Mesenchymal stem cell (in vitro differentiated cells and primary cell): ENCODE measurements at regions not wholly inside any gene's neighbourhood (a gene's known extent, or its start where the extent isn't known, plus 50 kb on each side); places are given as distances from the start of the nearest gene placed in this dataset.

Experiments
- DNase-seq: peaks from one replicate; pipeline ENCODE4 v3.0.0-alpha.2; 2013
- H2AFZ ChIP-seq: one replicate; pipeline ENCODE4 v1.6.1; 2013; ENCODE audit warnings: low read depth, mild to moderate bottlenecking, control low read depth, inconsistent platforms, low read length, moderate library complexity
- H2AK5ac ChIP-seq: 2 replicates; pipeline ENCODE4 v1.6.1; 2013; ENCODE audit warnings: low read length, moderate library complexity, mild to moderate bottlenecking, inconsistent platforms; ENCODE audit not compliant: severe bottlenecking
- H2BK120ac ChIP-seq: one replicate; pipeline ENCODE4 v1.6.1; 2013; ENCODE audit warnings: low read depth, mild to moderate bottlenecking, inconsistent platforms, low read length, moderate library complexity
- H2BK12ac ChIP-seq, 2 experiments: one replicate each; pipeline ENCODE4 v1.6.1; 2013; ENCODE audit warnings: inconsistent platforms in 2 of 2, low read length in 2 of 2, mild to moderate bottlenecking in 2 of 2, moderate library complexity in 2 of 2, control low read depth in 1 of 2
- H2BK15ac ChIP-seq: one replicate; pipeline ENCODE4 v1.6.1; 2013; ENCODE audit warnings: mild to moderate bottlenecking, low read depth, inconsistent platforms; ENCODE audit not compliant: poor library complexity, severe bottlenecking
- H2BK5ac ChIP-seq: 2 replicates; pipeline ENCODE4 v1.6.1; 2013; ENCODE audit warnings: low read depth, mild to moderate bottlenecking, low read length, control low read depth, inconsistent platforms; ENCODE audit not compliant: poor library complexity, severe bottlenecking
- H3K14ac ChIP-seq, 2 experiments: one replicate each; pipeline ENCODE4 v1.6.1; 2013; ENCODE audit warnings: inconsistent platforms in 2 of 2, low read length in 2 of 2, control low read depth in 1 of 2, mild to moderate bottlenecking in 1 of 2, moderate library complexity in 1 of 2
- H3K18ac ChIP-seq, 2 experiments: one replicate each; pipeline ENCODE4 v1.6.1; 2013; ENCODE audit warnings: inconsistent platforms in 2 of 2, low read length in 2 of 2, control low read depth in 1 of 2, low read depth in 1 of 2, mild to moderate bottlenecking in 1 of 2
- H3K23ac ChIP-seq, 2 experiments: one replicate each; pipeline ENCODE4 v1.6.1; 2013; ENCODE audit warnings: inconsistent platforms in 2 of 2, low read length in 2 of 2, mild to moderate bottlenecking in 2 of 2, moderate library complexity in 2 of 2, control low read depth in 1 of 2
- H3K27ac ChIP-seq: 2 replicates; pipeline ENCODE4 v1.5.1; 2013; ENCODE audit warnings: mild to moderate bottlenecking, moderate library complexity, low read length, control low read depth, inconsistent platforms; ENCODE audit not compliant: poor library complexity, severe bottlenecking
- H3K27me3 ChIP-seq, 2 experiments: 2 replicates each; pipeline versions ENCODE4 v1.6.1 to v1.7.0; 2013; ENCODE audit warnings: low read length in 2 of 2, mild to moderate bottlenecking in 2 of 2, moderate library complexity in 2 of 2, control low read depth in 1 of 2, inconsistent platforms in 1 of 2; ENCODE audit not compliant: control insufficient read depth in 1 of 2, insufficient read depth in 1 of 2
- H3K36me3 ChIP-seq, 2 experiments: 2 replicates each; pipeline versions ENCODE4 v1.6.1 to v1.7.0; 2013; ENCODE audit warnings: low read length in 2 of 2, control low read depth in 1 of 2, inconsistent platforms in 1 of 2, low read depth in 1 of 2, mild to moderate bottlenecking in 1 of 2; ENCODE audit not compliant: insufficient read depth in 2 of 2, control insufficient read depth in 1 of 2
- H3K4ac ChIP-seq, 2 experiments: one replicate each; pipeline ENCODE4 v1.6.1; 2013; ENCODE audit warnings: inconsistent platforms in 2 of 2, low read length in 2 of 2, mild to moderate bottlenecking in 2 of 2, moderate library complexity in 2 of 2, control low read depth in 1 of 2, low read depth in 1 of 2
- H3K4me1 ChIP-seq: 2 replicates; pipeline ENCODE4 v1.6.1; 2013; ENCODE audit warnings: low read depth, low read length, control low read depth; ENCODE audit not compliant: control insufficient read depth, insufficient read depth
- H3K4me2 ChIP-seq: 2 replicates; pipeline ENCODE4 v1.6.1; 2013; ENCODE audit warnings: low read length, mild to moderate bottlenecking, inconsistent platforms; ENCODE audit not compliant: poor library complexity, severe bottlenecking
- H3K4me3 ChIP-seq, 2 experiments: 2 replicates each; pipeline versions ENCODE4 v1.5.1 to v1.7.0; 2013; ENCODE audit warnings: low read length in 2 of 2, mild to moderate bottlenecking in 2 of 2, control low read depth in 1 of 2, low read depth in 1 of 2; ENCODE audit not compliant: insufficient read depth in 1 of 2
- H3K79me1 ChIP-seq: replicated peaks from 2 replicates; pipeline ENCODE4 v1.6.1; 2013; ENCODE audit warnings: mild to moderate bottlenecking, control low read depth, low read length, inconsistent platforms; ENCODE audit not compliant: poor library complexity, severe bottlenecking
- H3K9ac ChIP-seq: 2 replicates; pipeline ENCODE4 v1.7.0; 2013; ENCODE audit warnings: mild to moderate bottlenecking, low read length, moderate library complexity
- H3K9me3 ChIP-seq: 2 replicates; pipeline ENCODE4 v1.7.0; 2013; ENCODE audit warnings: mild to moderate bottlenecking, low read length; ENCODE audit not compliant: control insufficient read depth
- H4K8ac ChIP-seq: one replicate; pipeline ENCODE4 v1.6.1; 2013; ENCODE audit warnings: inconsistent platforms, mild to moderate bottlenecking, low read length, moderate library complexity
- H4K91ac ChIP-seq: one replicate; pipeline ENCODE4 v1.6.1; 2013; ENCODE audit warnings: mild to moderate bottlenecking, low read length, inconsistent platforms
- WGBS: methylation state at CpG from one replicate; pipeline ENCODE4 v1.1.7; 2013; ENCODE audit warnings: mixed read lengths; 5-methylcytosine and 5-hydroxymethylcytosine counted together

GRCh38 chr10:62665771-62666170 is 138.7 kb upstream of the ADO start:
- H4K8ac ChIP-seq, result no peak overlapping the region
- H3K4ac ChIP-seq, result no peak overlapping the region
- no peak overlapping the region for H2BK5ac ChIP-seq
- H3K79me1 ChIP-seq, result no peaks in the 10 kb centered on the region
- H3K27ac ChIP-seq, result no peak overlapping the region
- no peak overlapping the region for H3K23ac ChIP-seq
- no peak overlapping the region for H3K18ac ChIP-seq
- no peak overlapping the region for H3K4me2 ChIP-seq
- no peak overlapping the region for H2BK120ac ChIP-seq
- no peak overlapping the region for H2AK5ac ChIP-seq
- H3K4me3 ChIP-seq, result no peak overlapping the region
- no peak overlapping the region for H2BK12ac ChIP-seq
- no peak for DNase-seq
- H4K91ac ChIP-seq, result no peak overlapping the region
- H2AFZ ChIP-seq, result no peak overlapping the region
- H3K36me3 ChIP-seq, result no peaks in the 10 kb centered on the region
- peaks cover 6 to 19% of the 10 kb centered on the region in 2 experiments for H3K27me3 ChIP-seq
- H3K9ac ChIP-seq, result no peak overlapping the region
- no peak overlapping the region for H2BK15ac ChIP-seq
- no peaks in the 10 kb centered on the region for H3K9me3 ChIP-seq
- no peak overlapping the region for H3K14ac ChIP-seq
- H3K4me1 ChIP-seq, result no peaks in the 10 kb centered on the region
- no CpG with 5 or more reads among the region's 1 CpG for WGBS

GRCh38 chr10:62666275-62666674 is 138.2 kb upstream of the ADO start:
- no peak overlapping the region for H3K18ac ChIP-seq
- no peak overlapping the region for H3K23ac ChIP-seq
- no peak overlapping the region for H4K8ac ChIP-seq
- no peaks in the 10 kb centered on the region for H3K9me3 ChIP-seq
- H4K91ac ChIP-seq, result no peak overlapping the region
- H3K9ac ChIP-seq, result no peak overlapping the region
- no peak overlapping the region for H3K4ac ChIP-seq
- no peak overlapping the region for H2AK5ac ChIP-seq
- no peaks in the 10 kb centered on the region for H3K4me1 ChIP-seq
- H3K36me3 ChIP-seq, result no peaks in the 10 kb centered on the region
- no peak overlapping the region for H2BK120ac ChIP-seq
- 86% methylated on average over 1 of the region's 2 CpGs for WGBS
- no peak overlapping the region for H2BK5ac ChIP-seq
- DNase-seq, result no peak
- H2AFZ ChIP-seq, result no peak overlapping the region
- H3K4me2 ChIP-seq, result no peak overlapping the region
- no peaks in the 10 kb centered on the region for H3K79me1 ChIP-seq
- no peak overlapping the region for H3K4me3 ChIP-seq
- no peak overlapping the region for H2BK12ac ChIP-seq
- H3K27ac ChIP-seq, result no peak overlapping the region
- H2BK15ac ChIP-seq, result no peak overlapping the region
- peaks cover 6 to 19% of the 10 kb centered on the region in 2 experiments for H3K27me3 ChIP-seq
- H3K14ac ChIP-seq, result no peak overlapping the region

- H2BK120ac ChIP-seq, result no peak overlapping the region
- no peak overlapping the region for H2BK5ac ChIP-seq
- H2BK12ac ChIP-seq, result no peak overlapping the region
- H3K4me1 ChIP-seq, result no peaks in the 10 kb centered on the region
- WGBS, result 58% methylated on average over 3 of the region's 4 CpGs
- no peaks in the 10 kb centered on the region for H3K79me1 ChIP-seq
- no peak overlapping the region for H3K9ac ChIP-seq
- H2BK15ac ChIP-seq, result no peak overlapping the region
- H3K9me3 ChIP-seq, result no peaks in the 10 kb centered on the region
- no peak for DNase-seq
- H3K4me2 ChIP-seq, result no peak overlapping the region
- no peak overlapping the region for H3K4ac ChIP-seq
- H3K36me3 ChIP-seq, result no peaks in the 10 kb centered on the region
- H3K14ac ChIP-seq, result no peak overlapping the region
- no peak overlapping the region for H4K91ac ChIP-seq
- no peak overlapping the region for H4K8ac ChIP-seq
- no peak overlapping the region for H2AFZ ChIP-seq
- no peak overlapping the region for H3K4me3 ChIP-seq
- no peak overlapping the region for H3K27ac ChIP-seq
- no peak overlapping the region for H3K18ac ChIP-seq
- no peak overlapping the region for H3K23ac ChIP-seq
- peaks cover 3 to 12% of the 10 kb centered on the region in 2 experiments for H3K27me3 ChIP-seq
- H2AK5ac ChIP-seq, result no peak overlapping the region
Measured at GRCh38 chr10:62669341-62669740, 135.2 kb upstream of the ADO start.

- H3K4me3 ChIP-seq, result no peak overlapping the region
- H3K4me1 ChIP-seq, result no peaks in the 10 kb centered on the region
- H3K36me3 ChIP-seq, result no peaks in the 10 kb centered on the region
- no peak overlapping the region for H3K4ac ChIP-seq
- no peak overlapping the region for H2AFZ ChIP-seq
- H3K18ac ChIP-seq, result no peak overlapping the region
- H2BK5ac ChIP-seq, result no peak overlapping the region
- no peak overlapping the region for H2AK5ac ChIP-seq
- DNase-seq, result no peak
- H3K14ac ChIP-seq, result no peak overlapping the region
- 60% methylated on average over 1 of the region's 1 CpG for WGBS
- H3K27me3 ChIP-seq, result peaks cover 0 to 3% of the 10 kb centered on the region in 2 experiments
- no peak overlapping the region for H2BK12ac ChIP-seq
- H3K9me3 ChIP-seq, result no peaks in the 10 kb centered on the region
- no peak overlapping the region for H3K4me2 ChIP-seq
- no peak overlapping the region for H3K23ac ChIP-seq
- H3K27ac ChIP-seq, result no peak overlapping the region
- no peak overlapping the region for H4K91ac ChIP-seq
- H3K9ac ChIP-seq, result no peak overlapping the region
- H2BK120ac ChIP-seq, result no peak overlapping the region
- H3K79me1 ChIP-seq, result no peaks in the 10 kb centered on the region
- H2BK15ac ChIP-seq, result no peak overlapping the region
- no peak overlapping the region for H4K8ac ChIP-seq
Measured at GRCh38 chr10:62671104-62671503, 133.4 kb upstream of the ADO start.
